ENCODE measurements at regions not wholly inside any gene's neighbourhood (a gene's known extent, or its start where the extent isn't known, plus 50 kb on each side); places are given as distances from the start of the nearest gene placed in this dataset.

GRCh38 chr3:106276151-106276550, 407.3 kb upstream of the CBLB start:
- Histone ChIP-seq H3K36me3 (ENCODE audit: insufficient read depth, low read length) (no peaks in the 10 kb centered on the region), H2AFZ (ENCODE audit: low read depth, low read length) (no peak overlapping the region), H3K4me2 (ENCODE audit: insufficient read depth, low read length) (no peak overlapping the region), H3K4me1 (ENCODE audit: insufficient read depth, low read length) (no peaks in the 10 kb centered on the region), H3K4me3 (ENCODE audit: low read depth in 1 of 2, low read length in 2 of 2) (no peak overlapping the region), H3K79me2 (ENCODE audit: insufficient read depth, low read length) (no peaks in the 10 kb centered on the region), H4K20me1 (ENCODE audit: insufficient read depth, low read length) (no peaks in the 10 kb centered on the region), H3K9ac (ENCODE audit: low read depth, low read length) (no peak overlapping the region), H3K27ac (ENCODE audit: low read length) (no peak overlapping the region), H3K27me3 (ENCODE audit: insufficient read depth, low read length, poor library complexity) (no peaks in the 10 kb centered on the region), H3K9me3 (ENCODE audit: insufficient read depth, low read length, severe bottlenecking) (no peaks in the 10 kb centered on the region)
- ATAC-seq (ENCODE audit: insufficient read depth, low read depth) (no peak), DNase-seq (no peak)
- no peak for TF ChIP-seq EZH2 (IDR thresholded peaks at IDR 0.05; ENCODE audit: borderline replicate concordance, low read depth, low read length, severe bottlenecking)
- TF ChIP-seq CTCF (IDR thresholded peaks at IDR 0.05; ENCODE audit: borderline replicate concordance, extremely low read depth, low read length, poor library complexity, severe bottlenecking): no peak

- H3K27ac ChIP-seq (ENCODE audit: low read length): no peak overlapping the region
- H3K4me1 ChIP-seq (ENCODE audit: insufficient read depth, low read length): no peaks in the 10 kb centered on the region
- no peaks in the 10 kb centered on the region for H3K27me3 ChIP-seq (ENCODE audit: insufficient read depth, low read length, poor library complexity)
- no peak for ATAC-seq (ENCODE audit: insufficient read depth, low read depth)
- no peaks in the 10 kb centered on the region for H3K36me3 ChIP-seq (ENCODE audit: insufficient read depth, low read length)
- H3K9me3 ChIP-seq (ENCODE audit: insufficient read depth, low read length, severe bottlenecking): no peaks in the 10 kb centered on the region
- H3K9ac ChIP-seq (ENCODE audit: low read depth, low read length): no peak overlapping the region
- H3K79me2 ChIP-seq (ENCODE audit: insufficient read depth, low read length): no peaks in the 10 kb centered on the region
- no peak overlapping the region for H3K4me2 ChIP-seq (ENCODE audit: insufficient read depth, low read length)
- H2AFZ ChIP-seq (ENCODE audit: low read depth, low read length): no peak overlapping the region
- no peaks in the 10 kb centered on the region for H4K20me1 ChIP-seq (ENCODE audit: insufficient read depth, low read length)
- H3K4me3 ChIP-seq (ENCODE audit: low read depth in 1 of 2, low read length in 2 of 2): no peak overlapping the region
- no peak for TF ChIP-seq CTCF (IDR thresholded peaks at IDR 0.05; ENCODE audit: borderline replicate concordance, extremely low read depth, low read length, poor library complexity, severe bottlenecking)
- TF ChIP-seq EZH2 (IDR thresholded peaks at IDR 0.05; ENCODE audit: borderline replicate concordance, low read depth, low read length, severe bottlenecking): no peak
- no peak for DNase-seq
Observed at GRCh38 chr3:106276755-106277612, 408.2 kb upstream of the CBLB start.

GRCh38 chr3:106277731-106278130, 408.9 kb upstream of the CBLB start:
- no peak for TF ChIP-seq EZH2 (IDR thresholded peaks at IDR 0.05; ENCODE audit: borderline replicate concordance, low read depth, low read length, severe bottlenecking)
- no peak for TF ChIP-seq CTCF (IDR thresholded peaks at IDR 0.05; ENCODE audit: borderline replicate concordance, extremely low read depth, low read length, poor library complexity, severe bottlenecking)
- no peak overlapping the region for H3K4me3 ChIP-seq (ENCODE audit: low read depth in 1 of 2, low read length in 2 of 2)
- H3K27ac ChIP-seq (ENCODE audit: low read length): no peak overlapping the region
- H3K4me1 ChIP-seq (ENCODE audit: insufficient read depth, low read length): no peaks in the 10 kb centered on the region
- H3K9me3 ChIP-seq (ENCODE audit: insufficient read depth, low read length, severe bottlenecking): no peaks in the 10 kb centered on the region
- no peak overlapping the region for H3K9ac ChIP-seq (ENCODE audit: low read depth, low read length)
- DNase-seq (no peak), ATAC-seq (ENCODE audit: insufficient read depth, low read depth) (no peak)
- no peaks in the 10 kb centered on the region for H3K36me3 ChIP-seq (ENCODE audit: insufficient read depth, low read length)
- no peak overlapping the region for H3K4me2 ChIP-seq (ENCODE audit: insufficient read depth, low read length)
- H3K27me3 ChIP-seq (ENCODE audit: insufficient read depth, low read length, poor library complexity): no peaks in the 10 kb centered on the region
- no peak overlapping the region for H2AFZ ChIP-seq (ENCODE audit: low read depth, low read length)
- no peaks in the 10 kb centered on the region for H3K79me2 ChIP-seq (ENCODE audit: insufficient read depth, low read length)
- no peaks in the 10 kb centered on the region for H4K20me1 ChIP-seq (ENCODE audit: insufficient read depth, low read length)
